HEK293 (cell line): ENCODE measurements at regions not wholly inside any gene's neighbourhood (a gene's known extent, or its start where the extent isn't known, plus 50 kb on each side); places are given as distances from the start of the nearest gene placed in this dataset.
"Not testable (repeated sequence)": the region's sequence is repeated elsewhere in the genome, so short reads cannot be mapped to it uniquely, and the experiment has no call there.

Experiments
- CTCF ChIA-PET: fragments of 350-600 bp; formaldehyde crosslinking; extraction: SDS; loops from one replicate; lab custom pipeline; 2021; ENCODE audit warnings: antibody characterized with exemption; lab: Yijun Ruan, JAX
- POLR2A ChIA-PET: fragments of 300-600 bp; formaldehyde crosslinking; extraction: SDS; loops from one replicate; lab custom pipeline; 2020; ENCODE audit warnings: antibody characterized with exemption, inconsistent platforms; lab: Yijun Ruan, JAX
- H3K27ac ChIP-seq: fragments of 200-500 bp; sonication (Bioruptor generic); 2 replicates; pipeline ENCODE4 v1.5.1; 2014; ENCODE audit warnings: low read depth, low read length, control low read depth, inconsistent platforms; ENCODE audit errors: extremely low read depth
- H3K36me3 ChIP-seq, 2 experiments: fragments of 200-500 bp in 1 of 2; sonication (Bioruptor generic) in 1 of 2; 1 replicate in 1 of 2; 2 replicates in 1 of 2; pipeline ENCODE4 v1.5.1; 2014 to 2017; ENCODE audit warnings: inconsistent platforms in 2 of 2, low read length in 2 of 2; ENCODE audit not compliant: control insufficient read depth in 2 of 2, insufficient read depth in 1 of 2
- H3K4me1 ChIP-seq: fragments of 200-500 bp; sonication (Bioruptor generic); 2 replicates; pipeline ENCODE4 v1.5.1; 2014; ENCODE audit warnings: mild to moderate bottlenecking, low read length, inconsistent platforms; ENCODE audit not compliant: control insufficient read depth, insufficient read depth
- H3K4me3 ChIP-seq: 2 replicates; pipeline ENCODE4 v1.5.1; 2011; ENCODE audit warnings: low read depth, mild to moderate bottlenecking, control low read depth, low read length, moderate library complexity
- H3K9me3 ChIP-seq: fragments of 200-500 bp; sonication (Bioruptor generic); 2 replicates; pipeline ENCODE4 v1.5.1; 2014; ENCODE audit warnings: low read depth, low read length, inconsistent platforms; ENCODE audit not compliant: control insufficient read depth, insufficient read depth
- CTCF ChIP-seq: fragments of 450-650 bp; formaldehyde crosslinking; IDR thresholded peaks from 2 replicates; pipeline ENCODE4 v1.5.1; 2016; ENCODE audit warnings: missing biosample characterization, missing genetic modification characterization
- HOXC10 ChIP-seq: sonication (generic); formaldehyde crosslinking; IDR thresholded peaks from 2 replicates; pipeline ENCODE4 v1.8.1; 2023; ENCODE audit warnings: mild to moderate bottlenecking, missing genetic modification reagents
- ZNF654 ChIP-seq: fragments of 450-650 bp; formaldehyde crosslinking; IDR thresholded peaks from 2 replicates; pipeline ENCODE4 v1.5.1; 2016; ENCODE audit warnings: low read depth, missing biosample characterization, missing genetic modification characterization

DNA sequence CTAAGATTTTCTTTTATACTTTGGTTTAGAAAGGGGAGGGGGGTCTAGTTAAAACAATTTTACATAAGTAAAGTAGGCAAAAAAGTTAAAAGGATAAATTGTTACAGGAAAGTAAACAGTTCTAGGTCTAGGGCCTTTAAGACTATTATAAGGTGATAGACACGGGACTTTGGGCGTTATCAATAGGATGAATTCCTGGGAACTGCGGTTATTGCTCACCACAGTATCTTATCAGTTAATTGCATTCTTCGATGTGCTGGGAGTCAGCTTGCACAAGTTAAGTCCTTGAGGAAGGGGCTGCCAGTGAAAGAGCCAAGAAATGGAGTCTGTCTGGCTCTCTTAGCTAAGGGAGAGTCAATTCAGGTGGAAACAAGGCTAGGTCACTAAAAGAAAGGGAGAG, 163.8 kb upstream of the FRG2C start:
- H3K9me3 ChIP-seq, CTCF ChIA-PET, H3K4me3 ChIP-seq, H3K4me1 ChIP-seq, H3K36me3 ChIP-seq, POLR2A ChIA-PET, H3K27ac ChIP-seq: not testable (repeated sequence)

DNA sequence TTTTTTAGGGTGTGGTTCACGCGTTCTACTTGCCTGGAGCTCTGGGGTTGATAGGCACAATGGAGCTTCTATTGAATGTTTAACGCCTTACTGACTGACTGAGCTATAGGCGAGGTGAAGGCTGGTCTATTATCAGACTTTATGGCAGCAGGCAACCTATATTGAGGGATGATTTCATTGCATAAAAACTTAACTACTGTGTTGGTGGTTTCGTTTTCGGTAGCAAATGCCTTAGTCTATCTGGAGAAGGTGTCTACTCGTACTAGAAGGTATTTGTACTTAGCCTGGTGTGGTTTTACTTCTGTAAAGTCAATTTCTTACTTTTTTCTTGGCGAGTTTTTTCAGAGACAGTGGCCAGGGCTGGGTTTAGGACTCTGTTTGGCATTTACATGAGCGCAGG, 162.0 kb upstream of the FRG2C start:
- H3K9me3 ChIP-seq, H3K4me3 ChIP-seq, POLR2A ChIA-PET, H3K27ac ChIP-seq, H3K36me3 ChIP-seq, CTCF ChIA-PET, H3K4me1 ChIP-seq: not testable (repeated sequence)

DNA sequence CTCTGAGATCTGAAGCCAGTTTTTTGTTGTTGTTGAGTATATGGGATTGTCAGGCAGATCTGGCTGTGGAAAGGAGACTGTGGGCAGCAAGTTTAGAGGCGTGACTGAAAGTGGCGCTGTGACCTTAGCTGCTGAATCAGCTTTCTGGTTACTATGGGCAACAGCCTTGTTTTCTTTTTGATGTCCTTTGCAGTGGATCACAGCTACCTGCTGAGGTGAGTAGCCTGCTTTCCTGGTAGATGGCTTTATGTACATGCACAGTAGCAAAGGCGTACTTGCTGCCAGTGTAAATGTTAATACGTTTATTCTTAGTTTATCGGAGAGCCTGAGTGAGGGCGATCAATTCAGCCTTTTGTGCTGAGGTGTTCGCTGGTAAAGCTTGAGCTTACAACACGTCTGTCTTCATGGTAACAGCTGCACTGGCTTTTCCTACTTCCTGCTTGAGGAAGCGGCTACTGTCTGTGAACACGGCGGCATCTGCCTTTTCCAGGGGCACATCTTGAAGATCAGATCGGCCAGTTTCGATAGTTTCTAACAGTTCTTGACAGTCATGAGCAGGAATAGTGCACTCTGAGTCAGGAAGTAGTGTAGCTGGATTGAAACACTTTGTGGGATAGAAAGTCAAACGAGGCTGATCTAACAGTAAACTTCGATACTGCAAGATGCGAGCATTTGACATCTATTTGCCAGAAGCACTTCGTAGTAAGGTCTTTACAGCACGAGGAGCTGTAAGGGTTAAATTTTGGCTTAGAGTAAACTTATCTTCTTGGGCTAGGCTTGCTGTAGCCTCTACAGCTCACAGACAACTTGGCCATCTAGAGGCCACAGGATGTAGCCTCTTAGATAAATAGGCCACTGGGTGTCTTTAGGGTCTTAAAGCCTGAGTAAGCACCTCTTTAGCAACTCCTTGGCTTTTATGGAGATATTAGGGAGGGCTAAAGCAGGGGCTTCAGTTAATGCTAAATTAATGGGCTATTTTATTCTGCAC, 161.1 kb upstream of the FRG2C start:
- H3K9me3 ChIP-seq, H3K36me3 ChIP-seq, POLR2A ChIA-PET, H3K4me1 ChIP-seq, H3K4me3 ChIP-seq, H3K27ac ChIP-seq: not testable (repeated sequence)
- CTCF ChIA-PET = interaction anchor here (0.7 kb wide), 1 partner anchor 16 kb away, joined by 3 read pairs; no protein-coding TSS in a partner anchor

DNA sequence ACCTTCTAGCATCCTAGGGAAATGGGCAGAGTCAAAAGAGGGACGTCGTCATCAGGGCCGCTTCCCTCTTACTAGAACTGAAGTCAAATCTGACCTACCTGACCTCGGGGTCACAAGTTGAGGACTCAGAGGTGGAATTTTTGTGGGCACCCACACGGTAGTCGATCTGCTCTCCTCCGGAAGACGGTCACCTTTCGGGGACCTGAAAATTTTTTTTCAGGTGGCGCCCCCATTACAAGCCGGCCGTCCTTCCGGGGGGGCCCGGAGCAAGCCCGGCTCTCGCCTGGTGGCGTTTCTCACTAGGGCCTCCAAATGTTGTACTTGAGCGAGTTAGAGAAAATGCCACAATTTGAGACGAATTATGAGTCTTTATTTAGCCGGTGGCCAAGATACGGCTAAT, 157.5 kb upstream of the FRG2C start:
- no peak for TF ChIP-seq HOXC10 (CRISPR knock-in tag)
- TF ChIP-seq, all 188 proteins: peak for 0
- Histone ChIP-seq H3K9me3 (no peaks in the 10 kb centered on the region), H3K36me3 (no peaks in the 10 kb centered on the region), H3K4me1 (no peaks in the 10 kb centered on the region), H3K27ac (no peak overlapping the region), H3K4me3 (no peak overlapping the region)
- CTCF ChIA-PET = no interaction called here
- POLR2A ChIA-PET = no interaction called here

DNA sequence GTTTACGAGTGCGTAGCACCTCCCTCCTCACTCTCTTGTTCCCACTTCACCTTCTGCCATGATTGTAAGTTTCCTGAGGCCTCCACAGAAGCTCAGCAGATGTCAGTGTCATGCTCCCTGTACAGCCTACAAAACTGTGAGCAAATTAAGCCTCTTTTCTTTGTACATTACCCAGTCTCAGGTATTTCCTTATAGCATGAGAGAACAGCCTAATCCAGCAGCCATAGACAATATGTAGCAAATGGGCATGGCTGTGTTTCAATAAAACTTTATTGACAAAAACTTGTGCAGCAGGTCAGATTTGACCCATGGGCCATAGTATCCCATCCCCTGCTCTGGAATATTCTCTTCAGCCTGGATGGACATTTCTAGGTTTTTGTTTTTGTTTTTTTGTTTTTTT, 156.2 kb upstream of the FRG2C start:
- H3K36me3 ChIP-seq, H3K4me1 ChIP-seq, H3K4me3 ChIP-seq, POLR2A ChIA-PET, H3K9me3 ChIP-seq, H3K27ac ChIP-seq, CTCF ChIA-PET: not testable (repeated sequence)

DNA sequence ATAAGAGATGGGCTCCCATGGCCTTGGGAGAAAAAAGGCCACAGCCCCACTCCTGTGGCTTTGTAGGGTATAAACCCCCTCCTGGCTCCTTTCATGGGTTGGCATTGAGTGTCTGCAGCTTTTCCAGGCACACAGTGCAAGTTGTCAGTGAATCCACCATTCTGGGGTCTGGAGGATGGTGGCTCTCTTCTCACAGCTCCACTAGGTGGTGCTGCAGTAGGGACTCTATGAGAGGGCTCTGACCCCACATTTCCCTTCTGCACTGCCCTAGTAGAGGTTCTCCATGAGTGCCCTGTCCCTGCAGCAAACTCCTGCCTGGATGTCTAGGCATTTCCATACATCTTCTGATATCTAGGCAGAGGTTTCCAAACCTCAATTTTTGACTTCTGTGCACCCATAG, 136.5 kb upstream of the FRG2C start:
- H3K27ac ChIP-seq, H3K9me3 ChIP-seq, H3K4me3 ChIP-seq, POLR2A ChIA-PET, H3K4me1 ChIP-seq, CTCF ChIA-PET, H3K36me3 ChIP-seq: not testable (repeated sequence)

GRCh38 chr3:75552095-75552494, 112.0 kb upstream of the FRG2C start:
- CTCF ChIA-PET = interaction anchor here (1.7 kb wide), 1 partner anchor 258 kb away, joined by 5 read pairs; no protein-coding TSS in a partner anchor
- H3K4me1 ChIP-seq, H3K4me3 ChIP-seq, H3K9me3 ChIP-seq, H3K27ac ChIP-seq, H3K36me3 ChIP-seq: not testable (repeated sequence)
- TF ChIP-seq ZNF654 (tag by site-specific recombination) = peak; percentile 86
- TF ChIP-seq CTCF (tag by site-specific recombination) = peak; percentile 55
- TF ChIP-seq, all 188 proteins: peak for 2; not testable (repeated sequence) for 186
- POLR2A ChIA-PET = not testable (repeated sequence)
